Gastrocnemius medialis (tissue), 4 donors: ENCODE measurements at regions not wholly inside any gene's neighbourhood (a gene's known extent, or its start where the extent isn't known, plus 50 kb on each side); places are given as distances from the start of the nearest gene placed in this dataset.

Source experiments
- ATAC-seq, 2 donors: fragments of 150-250 bp; one replicate each; pipeline ENCODE4 v1.9.1; 2016
- DNase-seq, 2 donors: peaks; one replicate each; pipeline ENCODE4 v3.0.0-alpha.2; 2019
- H3K27ac ChIP-seq, 4 donors: fragments of 200-600 bp; sonication (generic); 1 replicate in 1 of 4; 2 replicates in 3 of 4; pipeline ENCODE4 v1.5.1; 2016 to 2018; ENCODE audit warnings: mild to moderate bottlenecking in 2 of 4, moderate library complexity in 1 of 4
- H3K27me3 ChIP-seq, 3 donors: fragments of 200-600 bp; sonication (generic) in 2 of 3; 1 replicate in 1 of 3; 2 replicates in 2 of 3; pipeline versions ENCODE4 v1.5.1 to v1.6.0; 2016 to 2019; ENCODE audit warnings: mild to moderate bottlenecking in 1 of 3, moderate library complexity in 1 of 3
- H3K36me3 ChIP-seq, 2 donors: fragments of 200-600 bp; sonication (generic) in 1 of 2; one replicate each; pipeline ENCODE4 v1.5.1; 2017 to 2018
- H3K4me1 ChIP-seq, 2 donors: fragments of 200-600 bp; sonication (generic) in 1 of 2; one replicate each; pipeline ENCODE4 v1.5.1; 2016 to 2017; ENCODE audit warnings: mild to moderate bottlenecking in 2 of 2
- H3K4me3 ChIP-seq, 4 donors: fragments of 200-600 bp; sonication (generic) in 3 of 4; 1 replicate in 1 of 4; 2 replicates in 3 of 4; pipeline ENCODE4 v1.5.1; 2016 to 2019; ENCODE audit warnings: mild to moderate bottlenecking in 2 of 4
- H3K9me3 ChIP-seq, 3 donors: fragments of 200-600 bp; sonication (generic) in 2 of 3; 1 replicate in 1 of 3; 2 replicates in 2 of 3; pipeline ENCODE4 v1.5.1; 2016 to 2019
- POLR2A ChIP-seq, 2 donors: fragments of 450-650 bp; IDR thresholded peaks; one replicate each; pipeline ENCODE4 v1.6.1; 2017; ENCODE audit warnings: antibody characterized with exemption in 2 of 2, mild to moderate bottlenecking in 2 of 2, moderate library complexity in 2 of 2
- in situ Hi-C, 4 donors: fragments of 200-750 bp; cut with MboI; loops; one replicate each; pipeline versions ENCODE4 v1.15.0 to v1.8.0; 2017; ENCODE audit warnings: low sequenced_read_pairs in 4 of 4
- intact Hi-C: fragments of 100-400 bp; cut with DNase I; formaldehyde crosslinking; loops from one replicate; pipeline ENCODE4 v1.15.1; 2023; ENCODE audit warnings: low total_unique reads
- TF ChIP-seq, protein P1 (sequence below), 5 experiments: fragments of 450-650 bp in 3 of 5; fragments of 200-600 bp in 2 of 5; sonication (generic) in 2 of 5; IDR thresholded peaks in 4 of 5; conservative IDR thresholded peaks in 1 of 5; 1 replicate in 4 of 5; 2 replicates in 1 of 5; pipeline ENCODE4 v1.5.1; 2016 to 2019; ENCODE audit warnings: antibody characterized with exemption in 5 of 5, mild to moderate bottlenecking in 3 of 5, moderate library complexity in 3 of 5

- intact Hi-C loops = no loop called here
- in situ Hi-C loops = loop anchor here in 1 of 4 donors (25.0 kb wide), 1 partner anchor 461 kb away; no protein-coding TSS in a partner anchor
- no peak overlapping the region for H3K4me3 ChIP-seq
- ATAC-seq (no peak), DNase-seq (no peak)
- no peaks in the 10 kb centered on the region for H3K36me3 ChIP-seq
- no peak for TF ChIP-seq POLR2A (IDR thresholded peaks at IDR 0.05)
- TF ChIP-seq, protein P1, sequence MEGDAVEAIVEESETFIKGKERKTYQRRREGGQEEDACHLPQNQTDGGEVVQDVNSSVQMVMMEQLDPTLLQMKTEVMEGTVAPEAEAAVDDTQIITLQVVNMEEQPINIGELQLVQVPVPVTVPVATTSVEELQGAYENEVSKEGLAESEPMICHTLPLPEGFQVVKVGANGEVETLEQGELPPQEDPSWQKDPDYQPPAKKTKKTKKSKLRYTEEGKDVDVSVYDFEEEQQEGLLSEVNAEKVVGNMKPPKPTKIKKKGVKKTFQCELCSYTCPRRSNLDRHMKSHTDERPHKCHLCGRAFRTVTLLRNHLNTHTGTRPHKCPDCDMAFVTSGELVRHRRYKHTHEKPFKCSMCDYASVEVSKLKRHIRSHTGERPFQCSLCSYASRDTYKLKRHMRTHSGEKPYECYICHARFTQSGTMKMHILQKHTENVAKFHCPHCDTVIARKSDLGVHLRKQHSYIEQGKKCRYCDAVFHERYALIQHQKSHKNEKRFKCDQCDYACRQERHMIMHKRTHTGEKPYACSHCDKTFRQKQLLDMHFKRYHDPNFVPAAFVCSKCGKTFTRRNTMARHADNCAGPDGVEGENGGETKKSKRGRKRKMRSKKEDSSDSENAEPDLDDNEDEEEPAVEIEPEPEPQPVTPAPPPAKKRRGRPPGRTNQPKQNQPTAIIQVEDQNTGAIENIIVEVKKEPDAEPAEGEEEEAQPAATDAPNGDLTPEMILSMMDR (IDR thresholded peaks at IDR 0.05 in 4 of 5, conservative IDR thresholded peaks at IDR 0.05 in 1 of 5) = no peak
- H3K9me3 ChIP-seq = no peaks in the 10 kb centered on the region
- peaks cover 5 to 13% of the 10 kb centered on the region in 2 donors for H3K4me1 ChIP-seq
- H3K27ac ChIP-seq = no peak overlapping the region
- H3K27me3 ChIP-seq = no peaks in the 10 kb centered on the region
Observed at GRCh38 chr7:81501220-81501619, 268.6 kb downstream of the HGF start.

GRCh38 chr7:81500631-81501030 is 269.2 kb downstream of the HGF start:
- no peaks in the 10 kb centered on the region for H3K9me3 ChIP-seq
- no peak for TF ChIP-seq POLR2A (IDR thresholded peaks at IDR 0.05)
- TF ChIP-seq, protein P1 (IDR thresholded peaks at IDR 0.05 in 4 of 5, conservative IDR thresholded peaks at IDR 0.05 in 1 of 5) = no peak
- no peak for DNase-seq
- ATAC-seq = no peak
- in situ Hi-C loops = loop anchor here in 1 of 4 donors (25.0 kb wide), 1 partner anchor 462 kb away; no protein-coding TSS in a partner anchor
- intact Hi-C loops = no loop called here
- no peaks in the 10 kb centered on the region for H3K27me3 ChIP-seq
- no peaks in the 10 kb centered on the region for H3K36me3 ChIP-seq
- H3K27ac ChIP-seq = no peak overlapping the region
- peaks cover 5 to 13% of the 10 kb centered on the region in 2 donors for H3K4me1 ChIP-seq
- no peak overlapping the region for H3K4me3 ChIP-seq

GRCh38 chr7:81499262-81500116 is 270.4 kb downstream of the HGF start:
- Histone ChIP-seq H3K4me3 (no peak overlapping the region), H3K4me1 (peaks cover 5 to 13% of the 10 kb centered on the region in 2 donors), H3K9me3 (no peaks in the 10 kb centered on the region), H3K27me3 (no peaks in the 10 kb centered on the region), H3K27ac (peak overlapping the region in 3 of 4 donors; percentile 5 to 28 (median 19)), H3K36me3 (no peaks in the 10 kb centered on the region)
- intact Hi-C loops = loop anchor here (10.0 kb wide), 3 partner anchors 455 to 1075 kb away; no protein-coding TSS in a partner anchor
- TF ChIP-seq POLR2A (IDR thresholded peaks at IDR 0.05) = no peak
- TF ChIP-seq, protein P1 (IDR thresholded peaks at IDR 0.05 in 4 of 5, conservative IDR thresholded peaks at IDR 0.05 in 1 of 5) = peak; percentile 42 to 67 (median 57)
- in situ Hi-C loops = loop anchor here (25.0 kb wide), 2 partner anchors 463 to 1088 kb away; no protein-coding TSS in a partner anchor
- ATAC-seq = peak; percentile 89 to 97
- no peak for DNase-seq

DNA sequence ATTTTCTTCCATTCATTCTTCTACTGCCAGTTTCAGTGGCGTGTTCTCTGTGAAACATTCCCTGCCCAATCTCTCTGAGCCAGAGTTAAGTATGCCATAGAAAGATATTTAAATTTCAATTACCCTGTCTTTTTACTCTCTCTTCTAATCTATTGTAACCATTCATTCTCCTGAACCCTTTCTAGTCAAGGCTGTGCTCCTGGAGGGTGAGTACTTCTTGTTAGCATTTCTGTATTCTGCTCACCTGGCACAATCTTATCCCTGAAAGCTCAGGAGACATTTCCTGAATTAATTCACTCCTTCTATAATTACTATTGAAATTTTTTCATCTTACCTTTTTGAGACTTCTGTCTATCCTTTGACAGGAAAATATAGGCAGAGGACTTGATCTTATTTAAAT is 271.7 kb downstream of the HGF start:
- H3K4me3 ChIP-seq = no peak overlapping the region
- ATAC-seq = no peak
- peaks cover 5 to 13% of the 10 kb centered on the region in 2 donors for H3K4me1 ChIP-seq
- H3K27me3 ChIP-seq = no peaks in the 10 kb centered on the region
- in situ Hi-C loops (loop anchor here (25.0 kb wide), 2 partner anchors 464 to 1089 kb away; no protein-coding TSS in a partner anchor), intact Hi-C loops (loop anchor here (10.0 kb wide), 3 partner anchors 457 to 1077 kb away; no protein-coding TSS in a partner anchor)
- H3K9me3 ChIP-seq = no peaks in the 10 kb centered on the region
- H3K27ac ChIP-seq = no peak overlapping the region
- DNase-seq = no peak
- TF ChIP-seq, protein P1 (IDR thresholded peaks at IDR 0.05 in 4 of 5, conservative IDR thresholded peaks at IDR 0.05 in 1 of 5) = no peak
- TF ChIP-seq POLR2A (IDR thresholded peaks at IDR 0.05) = no peak
- H3K36me3 ChIP-seq = no peaks in the 10 kb centered on the region
